Activated CD4-positive, alpha-beta T cell treated with anti-CD3 and anti-CD28 coated beads, Interleukin-2, amount 10 ng/mL, durations not matched to agents 7 days and 5 days (primary cell): ENCODE measurements at regions not wholly inside any gene's neighbourhood (a gene's known extent, or its start where the extent isn't known, plus 50 kb on each side); places are given as distances from the start of the nearest gene placed in this dataset.

Experiments
- CTCF ChIA-PET: fragments of 350-600 bp; sonication (Branson Sonifier 250); formaldehyde crosslinking; loops from one replicate; lab custom pipeline; 2021; ENCODE audit warnings: antibody characterized with exemption; lab: Charles Lee
- POLR2A ChIA-PET: fragments of 350-600 bp; sonication (Branson Sonifier 250); formaldehyde crosslinking; loops from one replicate; lab custom pipeline; 2021; ENCODE audit warnings: antibody characterized with exemption; lab: Charles Lee
- DNase-seq: peaks from one replicate; pipeline ENCODE4 v3.0.0-alpha.2; 2020
- H3K27ac Mint-ChIP-seq: one replicate; pipeline ENCODE4 v1.8.0; 2021; ENCODE audit warnings: mild to moderate bottlenecking, moderate library complexity, mixed read lengths
- H3K27me3 Mint-ChIP-seq: one replicate; pipeline ENCODE4 v1.8.0; 2021; ENCODE audit warnings: mixed read lengths
- H3K36me3 Mint-ChIP-seq: one replicate; pipeline ENCODE4 v1.8.0; 2021; ENCODE audit warnings: low read depth, mixed read lengths
- H3K4me1 Mint-ChIP-seq: one replicate; pipeline ENCODE4 v1.8.0; 2021; ENCODE audit warnings: mixed read lengths
- H3K4me3 Mint-ChIP-seq: one replicate; pipeline ENCODE4 v1.8.0; 2021; ENCODE audit warnings: mild to moderate bottlenecking, moderate library complexity, mixed read lengths
- H3K9me3 Mint-ChIP-seq: one replicate; pipeline ENCODE4 v1.8.0; 2021; ENCODE audit warnings: mixed read lengths

GRCh38 chr2:12636837-12637581, 79.7 kb upstream of the TRIB2 start:
- ChIA-PET POLR2A (no interaction called here), CTCF (interaction anchor here (0.6 to 1.8 kb wide), 7 partner anchors 13 to 223 kb away, joined by 3 to 6 read pairs (median 4); no protein-coding TSS in a partner anchor)
- no peak for DNase-seq
- Mint-ChIP-seq H3K9me3 (peaks cover 3% of the 10 kb centered on the region), H3K4me1 (peaks cover 21% of the 10 kb centered on the region), H3K36me3 (peaks cover 1% of the 10 kb centered on the region), H3K4me3 (no peak overlapping the region), H3K27me3 (no peaks in the 10 kb centered on the region), H3K27ac (no peak overlapping the region)

GRCh38 chr2:12637754-12638153, 79.0 kb upstream of the TRIB2 start:
- ChIA-PET POLR2A (no interaction called here), CTCF (interaction anchor here (0.6 to 1.8 kb wide), 5 partner anchors 14 to 1684 kb away, joined by 3 to 6 read pairs (median 5); no protein-coding TSS in a partner anchor)
- Mint-ChIP-seq H3K4me1 (peaks cover 21% of the 10 kb centered on the region), H3K4me3 (no peak overlapping the region), H3K27ac (no peak overlapping the region), H3K9me3 (peaks cover 3% of the 10 kb centered on the region), H3K27me3 (no peaks in the 10 kb centered on the region), H3K36me3 (peaks cover 1% of the 10 kb centered on the region)
- DNase-seq = no peak

GRCh38 chr2:12641441-12641840, 75.3 kb upstream of the TRIB2 start:
- Mint-ChIP-seq H3K36me3 (peaks cover 1% of the 10 kb centered on the region), H3K4me1 (peaks cover 9% of the 10 kb centered on the region), H3K27me3 (no peaks in the 10 kb centered on the region), H3K9me3 (peaks cover 14% of the 10 kb centered on the region), H3K4me3 (no peak overlapping the region), H3K27ac (no peak overlapping the region)
- ChIA-PET POLR2A (no interaction called here), CTCF (interaction anchor here (1.4 kb wide), 1 partner anchor 38 kb away, joined by 5 read pairs; no protein-coding TSS in a partner anchor)
- no peak for DNase-seq

- Mint-ChIP-seq H3K27me3 (no peaks in the 10 kb centered on the region), H3K4me3 (no peak overlapping the region), H3K4me1 (no peaks in the 10 kb centered on the region), H3K9me3 (peaks cover 14% of the 10 kb centered on the region), H3K27ac (no peak overlapping the region), H3K36me3 (peaks cover 1% of the 10 kb centered on the region)
- CTCF ChIA-PET = interaction anchor here (1.4 kb wide), 1 partner anchor 37 kb away, joined by 5 read pairs; no protein-coding TSS in a partner anchor
- no peak for DNase-seq
- POLR2A ChIA-PET = no interaction called here
These were observed 74.4 kb upstream of the TRIB2 start for GRCh38 chr2:12642332-12642731.

- DNase-seq = no peak
- H3K27ac Mint-ChIP-seq = no peak overlapping the region
- no peak overlapping the region for H3K4me3 Mint-ChIP-seq
- H3K36me3 Mint-ChIP-seq = peaks cover 1% of the 10 kb centered on the region
- H3K4me1 Mint-ChIP-seq = no peaks in the 10 kb centered on the region
- CTCF ChIA-PET = interaction anchor here (1.4 kb wide), 1 partner anchor 36 kb away, joined by 5 read pairs; no protein-coding TSS in a partner anchor
- POLR2A ChIA-PET = no interaction called here
- H3K27me3 Mint-ChIP-seq = no peaks in the 10 kb centered on the region
- H3K9me3 Mint-ChIP-seq = peaks cover 14% of the 10 kb centered on the region
These were observed 73.9 kb upstream of the TRIB2 start for GRCh38 chr2:12642859-12643258.

- no peaks in the 10 kb centered on the region for H3K27me3 Mint-ChIP-seq
- CTCF ChIA-PET = interaction anchor here (1.1 to 1.4 kb wide), 2 partner anchors 11 to 35 kb away, joined by 3 read pairs; no protein-coding TSS in a partner anchor
- POLR2A ChIA-PET = no interaction called here
- H3K36me3 Mint-ChIP-seq = no peaks in the 10 kb centered on the region
- no peaks in the 10 kb centered on the region for H3K4me1 Mint-ChIP-seq
- H3K4me3 Mint-ChIP-seq = no peak overlapping the region
- no peak for DNase-seq
- H3K27ac Mint-ChIP-seq = no peak overlapping the region
- peaks cover 8% of the 10 kb centered on the region for H3K9me3 Mint-ChIP-seq
These were observed 66.9 kb upstream of the TRIB2 start for GRCh38 chr2:12649602-12650400.

GRCh38 chr2:12651641-12652040, 65.1 kb upstream of the TRIB2 start:
- H3K9me3 Mint-ChIP-seq = no peaks in the 10 kb centered on the region
- no peaks in the 10 kb centered on the region for H3K27me3 Mint-ChIP-seq
- no peaks in the 10 kb centered on the region for H3K36me3 Mint-ChIP-seq
- H3K4me3 Mint-ChIP-seq = no peak overlapping the region
- no peaks in the 10 kb centered on the region for H3K4me1 Mint-ChIP-seq
- CTCF ChIA-PET = interaction anchor here (1.1 to 2.3 kb wide), 2 partner anchors 12 to 14 kb away, joined by 3 to 6 read pairs; no protein-coding TSS in a partner anchor
- no peak overlapping the region for H3K27ac Mint-ChIP-seq
- POLR2A ChIA-PET = no interaction called here
- DNase-seq = no peak

- no peak for DNase-seq
- CTCF ChIA-PET = interaction anchor here (0.6 to 2.3 kb wide), 2 partner anchors 15 kb away, joined by 3 to 6 read pairs; no protein-coding TSS in a partner anchor
- H3K27me3 Mint-ChIP-seq = no peaks in the 10 kb centered on the region
- peaks cover 3% of the 10 kb centered on the region for H3K9me3 Mint-ChIP-seq
- peaks cover 2% of the 10 kb centered on the region for H3K36me3 Mint-ChIP-seq
- no peak overlapping the region for H3K4me3 Mint-ChIP-seq
- H3K27ac Mint-ChIP-seq = no peak overlapping the region
- POLR2A ChIA-PET = no interaction called here
- H3K4me1 Mint-ChIP-seq = peaks cover 3% of the 10 kb centered on the region
These were observed 64.0 kb upstream of the TRIB2 start for GRCh38 chr2:12652723-12653122.

GRCh38 chr2:12657560-12657959, 59.2 kb upstream of the TRIB2 start:
- H3K4me3 Mint-ChIP-seq = no peak overlapping the region
- CTCF ChIA-PET = no interaction called here
- POLR2A ChIA-PET = no interaction called here

GRCh38 chr2:12658310-12658945, 58.3 kb upstream of the TRIB2 start:
- DNase-seq = no peak
- ChIA-PET CTCF (no interaction called here), POLR2A (no interaction called here)
- Mint-ChIP-seq H3K27ac (no peak overlapping the region), H3K27me3 (no peaks in the 10 kb centered on the region), H3K36me3 (peaks cover 2% of the 10 kb centered on the region), H3K9me3 (peaks cover 10% of the 10 kb centered on the region), H3K4me1 (peaks cover 11% of the 10 kb centered on the region), H3K4me3 (no peak overlapping the region)

More at GRCh38 chr2:12657560-12657959, 59.2 kb upstream of the TRIB2 start:
- DNase-seq = no peak
- Mint-ChIP-seq H3K27ac (no peak overlapping the region), H3K9me3 (peaks cover 10% of the 10 kb centered on the region), H3K4me1 (peaks cover 11% of the 10 kb centered on the region), H3K36me3 (peaks cover 2% of the 10 kb centered on the region), H3K27me3 (no peaks in the 10 kb centered on the region)

- POLR2A ChIA-PET = no interaction called here
- Mint-ChIP-seq H3K9me3 (peaks cover 24% of the 10 kb centered on the region), H3K27ac (no peak overlapping the region), H3K27me3 (peaks cover 9% of the 10 kb centered on the region), H3K4me1 (peaks cover 11% of the 10 kb centered on the region), H3K36me3 (peaks cover 7% of the 10 kb centered on the region), H3K4me3 (no peak overlapping the region)
- no peak for DNase-seq
- CTCF ChIA-PET = interaction anchor here (1.0 to 1.1 kb wide), 3 partner anchors 24 to 38 kb away, joined by 3 read pairs; no protein-coding TSS in a partner anchor
These were observed 55.2 kb upstream of the TRIB2 start for GRCh38 chr2:12661489-12661888.

- CTCF ChIA-PET = no interaction called here
- Mint-ChIP-seq H3K27ac (no peak overlapping the region), H3K36me3 (peaks cover 5% of the 10 kb centered on the region), H3K9me3 (peaks cover 25% of the 10 kb centered on the region), H3K27me3 (peaks cover 11% of the 10 kb centered on the region), H3K4me1 (peaks cover 2% of the 10 kb centered on the region), H3K4me3 (no peak overlapping the region)
- no peak for DNase-seq
- POLR2A ChIA-PET = no interaction called here
These were observed 53.3 kb upstream of the TRIB2 start for GRCh38 chr2:12663306-12664037.
